NCI-H524 treated with DMSO at 0.1 percent for 48 hours (cell line): ENCODE measurements at regions not wholly inside any gene's neighbourhood (a gene's known extent, or its start where the extent isn't known, plus 50 kb on each side); places are given as distances from the start of the nearest gene placed in this dataset.

Experiments
- DNase-seq: peaks from one replicate; lab custom pipeline; 2025; lab: John Stamatoyannopoulos, UW

- DNase-seq: no peak
These were observed 709.6 kb downstream of the SOCS6 start for GRCh38 chr18:70998490-70998889.

DNA sequence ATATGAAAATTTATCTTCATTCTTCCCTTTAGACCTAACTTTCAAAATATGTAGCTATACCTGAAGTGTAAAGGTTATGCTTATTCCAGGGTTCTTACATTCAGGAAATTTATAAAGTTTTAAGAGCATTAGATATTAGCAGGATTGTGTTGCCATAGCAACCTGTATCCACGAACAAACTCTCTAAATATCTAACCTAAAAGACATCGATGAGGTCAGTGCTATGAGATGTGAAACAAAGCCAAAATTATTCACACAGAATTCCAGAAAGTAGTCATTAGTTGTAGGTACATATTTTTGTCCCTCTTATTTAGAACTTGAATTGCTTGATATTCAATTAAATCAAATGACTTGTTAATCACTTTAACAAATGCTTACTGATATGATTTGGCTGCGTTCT lies 705.3 kb downstream of the SOCS6 start:
- DNase-seq: no peak

DNA sequence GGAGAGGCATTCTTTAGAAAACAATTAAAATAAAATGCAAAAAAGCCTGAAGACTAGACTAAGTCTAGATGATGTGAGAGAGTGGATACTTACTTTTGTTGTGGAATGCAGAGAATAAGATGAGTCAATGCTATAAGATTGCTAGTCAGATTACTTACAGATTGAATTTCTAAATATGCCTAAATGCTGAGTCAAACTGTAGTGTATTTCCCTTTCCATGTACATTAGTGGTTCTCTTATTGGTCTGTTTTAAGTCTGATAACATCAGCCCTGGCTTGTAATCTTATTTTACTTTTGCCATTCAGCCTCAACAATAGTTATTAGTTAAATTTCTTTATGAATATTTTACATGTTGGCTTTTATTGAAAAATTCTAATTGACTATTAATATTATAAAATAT lies 702.7 kb downstream of the SOCS6 start:
- DNase-seq: no peak

- DNase-seq: no peak
These were observed 697.1 kb downstream of the SOCS6 start for GRCh38 chr18:70985948-70986347.

DNA sequence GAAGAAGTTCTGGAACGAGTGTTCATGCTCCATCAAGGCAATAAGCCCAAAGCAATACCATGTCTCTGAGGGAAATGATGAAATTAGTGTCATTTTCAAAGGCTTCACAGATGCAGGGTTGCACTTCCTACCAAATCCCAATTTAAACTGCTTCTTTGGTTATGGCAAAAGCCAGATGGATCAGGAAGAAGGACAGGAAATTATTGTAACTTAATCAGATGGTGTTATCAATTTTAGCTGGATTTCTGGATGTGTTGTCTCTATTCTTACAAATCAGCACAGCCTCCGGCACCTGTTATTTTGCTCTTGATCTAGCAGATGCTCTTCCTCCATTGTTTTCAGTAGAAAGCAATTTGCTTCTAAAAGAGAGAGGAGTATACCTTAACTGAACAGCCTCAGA lies 693.4 kb downstream of the SOCS6 start:
- no peak for DNase-seq

DNA sequence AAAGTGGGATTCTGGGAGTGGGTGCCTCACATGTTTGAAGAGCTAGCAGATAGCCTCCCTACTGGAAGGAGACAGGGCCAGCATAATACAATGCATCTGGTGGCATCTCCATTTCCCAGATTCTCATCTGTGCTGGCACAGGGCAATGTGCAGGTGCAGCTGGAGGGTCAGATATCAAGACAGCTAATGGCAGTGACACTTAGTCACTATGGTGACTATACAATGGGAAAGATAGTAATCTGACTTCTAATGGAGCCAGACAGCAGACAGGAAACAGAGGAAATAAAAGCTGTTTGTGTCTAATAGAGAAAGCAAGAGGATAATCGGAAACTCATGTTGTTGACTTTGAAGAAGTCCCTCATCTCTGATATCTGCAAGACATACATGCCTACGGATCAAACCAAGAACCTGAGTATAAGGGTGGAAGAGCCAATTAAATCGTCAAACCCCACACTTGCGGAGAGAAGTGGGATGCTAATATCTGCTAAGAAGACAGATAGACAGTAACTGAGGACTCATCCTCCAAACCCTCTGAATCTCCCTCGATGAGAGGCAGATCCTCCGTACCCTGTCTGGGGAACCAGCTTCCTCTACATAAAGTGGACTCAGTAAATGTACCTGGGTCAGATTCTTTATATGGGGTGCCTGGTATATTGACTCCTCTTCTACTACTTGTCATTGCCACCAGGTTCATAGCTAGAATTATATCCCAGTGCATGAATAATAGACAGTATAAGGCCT lies 692.7 kb downstream of the SOCS6 start:
- no peak for DNase-seq

GRCh38 chr18:70973626-70974025 lies 684.8 kb downstream of the SOCS6 start:
- DNase-seq: no peak

GRCh38 chr18:70966419-70966818 lies 677.6 kb downstream of the SOCS6 start:
- DNase-seq: no peak

GRCh38 chr18:70961939-70962338 lies 673.1 kb downstream of the SOCS6 start:
- no peak for DNase-seq

GRCh38 chr18:70956554-70956953 lies 667.7 kb downstream of the SOCS6 start:
- DNase-seq: no peak

DNA sequence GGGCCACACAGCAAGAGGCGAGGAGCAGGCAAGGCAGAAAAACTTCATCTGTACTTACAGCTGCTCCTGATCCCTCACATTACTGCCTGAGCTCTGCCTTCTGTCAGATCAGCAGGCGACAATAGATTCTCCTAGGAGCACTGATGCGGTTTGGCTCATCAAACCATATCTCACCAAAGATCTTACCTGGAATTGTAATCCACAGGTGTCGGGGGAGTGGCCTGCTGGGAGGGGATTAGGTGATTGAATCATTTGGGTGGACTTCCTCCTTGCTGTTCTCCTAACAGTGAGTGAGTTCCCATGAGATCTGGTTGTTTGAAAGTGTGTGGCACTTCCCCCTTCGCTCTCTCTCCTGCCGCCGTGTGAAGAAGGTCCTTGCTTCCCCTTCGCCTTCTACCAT lies 647.3 kb downstream of the SOCS6 start:
- no peak for DNase-seq

DNA sequence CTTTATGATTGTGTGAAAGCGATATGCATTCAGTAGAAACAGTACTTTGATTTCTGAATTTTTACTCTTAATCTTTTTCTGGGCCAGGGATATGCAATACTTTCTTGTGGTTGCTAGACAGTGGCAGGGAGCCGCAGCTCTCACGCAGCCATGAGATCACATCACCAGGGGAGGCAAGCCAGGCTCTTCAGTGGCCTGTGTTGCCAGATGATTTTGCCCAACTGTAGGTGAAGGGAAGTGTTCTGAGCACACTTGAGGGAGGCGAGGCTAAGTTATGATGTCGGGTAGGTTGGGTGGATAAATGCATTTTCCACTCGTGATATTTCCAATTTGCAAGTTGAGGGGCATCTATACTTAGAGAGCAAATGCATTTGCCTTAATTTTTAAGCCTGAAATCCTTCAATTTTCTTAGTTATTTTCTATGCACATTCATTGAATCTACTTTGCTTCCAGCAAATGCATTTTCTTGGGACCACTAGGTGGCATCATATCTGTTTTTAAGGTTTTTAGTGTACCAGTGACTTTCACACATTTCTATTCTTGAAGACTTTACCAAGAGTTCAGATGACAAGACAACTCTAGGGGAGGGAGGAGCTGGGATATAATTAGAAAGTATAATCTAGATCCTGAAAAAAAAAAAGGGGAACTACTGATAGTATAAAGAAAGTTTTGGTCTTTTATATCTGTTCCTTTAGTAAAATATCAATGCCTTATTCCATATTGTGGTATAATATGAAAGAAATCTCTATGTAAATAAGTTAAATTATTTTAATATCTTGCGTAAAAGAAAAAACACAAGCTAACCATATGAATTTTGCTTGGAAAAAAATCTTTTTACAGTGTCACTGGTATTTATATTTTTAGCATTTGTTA lies 643.3 kb downstream of the SOCS6 start:
- no peak for DNase-seq

DNA sequence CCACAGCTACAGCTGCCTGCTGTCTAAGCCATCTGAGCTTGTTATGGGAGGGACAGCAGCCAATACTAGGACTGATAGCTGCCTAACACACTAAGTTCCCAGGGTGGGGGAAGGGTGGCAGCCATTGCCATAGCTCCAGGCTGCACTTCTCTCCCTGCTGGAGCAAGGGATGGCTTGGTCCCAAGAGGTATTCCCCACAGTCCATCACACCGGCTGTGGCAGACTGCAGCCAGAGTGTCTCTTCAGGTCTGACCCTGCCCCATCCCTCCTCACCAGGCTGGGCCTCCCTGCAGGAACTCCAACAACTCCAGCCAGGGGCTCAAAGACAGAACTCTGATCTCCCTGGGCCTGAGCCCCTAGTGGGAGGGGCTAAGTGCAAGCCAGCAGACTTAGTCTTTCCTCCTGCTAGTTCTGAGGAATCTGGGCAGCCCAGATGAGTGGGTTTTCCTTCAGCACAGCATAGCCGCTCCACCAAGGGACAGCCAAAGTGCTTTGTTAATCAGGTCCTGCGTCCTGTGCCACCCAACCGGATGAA lies 632.1 kb downstream of the SOCS6 start:
- DNase-seq: no peak

GRCh38 chr18:70907673-70908072 lies 618.8 kb downstream of the SOCS6 start:
- DNase-seq: no peak

GRCh38 chr18:70892381-70892780 lies 603.5 kb downstream of the SOCS6 start:
- no peak for DNase-seq

GRCh38 chr18:70870292-70870691 lies 581.4 kb downstream of the SOCS6 start:
- DNase-seq: no peak

GRCh38 chr18:70848329-70848728 lies 559.5 kb downstream of the SOCS6 start:
- no peak for DNase-seq

- DNase-seq: no peak
These were observed 551.8 kb downstream of the SOCS6 start for GRCh38 chr18:70840649-70841048.

DNA sequence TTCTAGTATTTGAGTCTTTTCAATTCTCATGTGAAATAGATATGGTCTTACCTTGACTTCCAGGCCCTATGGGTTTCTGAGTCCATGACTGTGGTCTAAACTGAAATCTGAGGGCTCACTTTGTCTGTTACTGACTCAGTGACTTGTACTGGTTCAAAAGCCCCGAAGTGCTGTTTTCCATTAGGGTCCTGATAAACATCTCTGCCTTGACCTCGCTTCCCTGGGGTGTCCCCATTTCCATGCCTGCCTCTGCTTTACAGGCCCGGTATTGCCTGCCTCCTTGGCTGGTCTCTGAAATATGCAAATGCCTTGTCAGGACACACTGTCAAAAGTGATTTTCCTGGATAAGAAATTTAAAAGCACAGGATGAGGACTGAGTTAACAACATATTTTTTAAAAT lies 538.8 kb downstream of the SOCS6 start:
- no peak for DNase-seq

- DNase-seq: no peak
These were observed 537.7 kb downstream of the SOCS6 start for GRCh38 chr18:70826571-70826970.

- no peak for DNase-seq
These were observed 533.8 kb downstream of the SOCS6 start for GRCh38 chr18:70822691-70823090.

DNA sequence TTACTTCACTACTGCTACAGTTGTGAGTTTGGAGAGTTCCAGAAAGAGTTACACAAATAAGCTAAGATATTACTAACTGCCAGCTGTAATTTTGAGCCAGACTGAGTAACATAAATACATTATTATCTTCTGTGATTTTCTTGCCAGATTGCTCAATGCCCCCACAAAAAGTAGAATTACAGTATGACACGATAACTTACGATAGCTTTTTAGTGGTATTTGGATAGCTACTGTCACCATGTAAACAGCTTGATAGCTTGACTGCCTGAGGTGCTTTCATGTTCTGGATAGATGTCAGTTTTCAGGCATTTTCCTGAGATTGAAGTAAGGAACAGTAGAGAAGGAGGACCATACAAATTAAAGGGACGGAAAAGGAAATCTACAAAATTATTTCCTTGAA lies 533.3 kb downstream of the SOCS6 start:
- DNase-seq: no peak

DNA sequence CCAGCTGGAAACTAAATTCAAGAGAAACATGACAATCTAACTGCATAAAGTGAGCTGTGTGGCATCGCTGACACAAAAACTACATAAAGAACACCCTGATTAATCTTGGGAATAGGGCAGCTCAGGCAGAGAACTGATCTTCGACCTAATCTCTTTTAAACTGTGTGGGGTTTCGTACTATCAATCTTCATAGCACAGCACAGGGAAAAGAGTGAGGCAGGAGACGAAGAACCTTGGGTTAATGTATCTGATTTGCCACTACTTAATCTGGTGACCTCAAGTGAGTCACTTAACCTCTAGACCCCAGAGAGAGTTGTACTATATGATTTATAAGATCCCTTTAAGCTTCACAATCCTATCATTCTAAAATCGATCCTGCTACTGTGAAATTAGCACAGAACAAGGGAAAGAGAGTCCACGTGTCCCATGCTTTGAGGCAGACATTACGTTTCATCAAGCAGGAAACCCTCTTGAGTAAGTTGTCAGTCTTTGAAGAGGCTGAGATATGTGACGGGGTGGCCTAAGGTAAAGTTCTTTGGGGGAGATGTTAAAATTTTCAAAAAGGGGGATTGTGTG lies 519.7 kb downstream of the SOCS6 start:
- DNase-seq: no peak
